OCI-LY7 (cell line): ENCODE measurements at regions not wholly inside any gene's neighbourhood (a gene's known extent, or its start where the extent isn't known, plus 50 kb on each side); places are given as distances from the start of the nearest gene placed in this dataset.

ENCODE experiments used
- BruUV-seq: library from RNA; stranded (reverse); fragments of 400-500 nt; replicated peaks from 2 replicates; lab custom pipeline; 2021; lab: Mats Ljungman, UMichigan
- CTCF ChIA-PET: fragments of 300-600 bp; sonication (Branson Sonifier 250); formaldehyde crosslinking; loops from one replicate; lab custom pipeline; 2022; ENCODE audit warnings: antibody characterized with exemption; ENCODE audit not compliant: unreplicated experiment; lab: Charles Lee
- POLR2A ChIA-PET: fragments of 300-600 bp; sonication (Branson Sonifier 250); formaldehyde crosslinking; loops from one replicate; lab custom pipeline; 2022; ENCODE audit warnings: antibody characterized with exemption; lab: Charles Lee
- DNase-seq: peaks from one replicate; pipeline ENCODE4 v3.0.0-alpha.2; 2015; ENCODE audit warnings: low spot score
- H2AFZ ChIP-seq: fragments of 200-600 bp; sonication (generic), shearing (Covaris generic); 2 replicates; pipeline ENCODE4 v1.6.1; 2014; ENCODE audit warnings: mild to moderate bottlenecking, antibody characterized with exemption, low read length, moderate library complexity
- H3K27ac ChIP-seq: fragments of 200-600 bp; sonication (generic); 2 replicates; pipeline ENCODE4 v1.5.1; 2014; ENCODE audit warnings: mixed run types, low read depth, mild to moderate bottlenecking, moderate library complexity, low read length, inconsistent platforms; ENCODE audit not compliant: poor library complexity, severe bottlenecking
- H3K36me3 ChIP-seq: fragments of 200-600 bp; sonication (generic); 2 replicates; pipeline ENCODE4 v1.6.1; 2014; ENCODE audit warnings: mild to moderate bottlenecking, antibody characterized with exemption, low read length, moderate library complexity, mixed read lengths; ENCODE audit not compliant: insufficient read depth
- H3K4me1 ChIP-seq: fragments of 200-600 bp; sonication (generic); 2 replicates; pipeline ENCODE4 v1.5.1; 2014; ENCODE audit warnings: mild to moderate bottlenecking, low read length; ENCODE audit not compliant: insufficient read depth, poor library complexity, severe bottlenecking
- H3K4me2 ChIP-seq: fragments of 200-600 bp; sonication (generic); 2 replicates; pipeline ENCODE4 v1.6.1; 2014; ENCODE audit warnings: mild to moderate bottlenecking, low read length
- H3K4me3 ChIP-seq: fragments of 200-600 bp; sonication (generic); 2 replicates; pipeline ENCODE4 v1.5.1; 2014; ENCODE audit warnings: mild to moderate bottlenecking, low read depth, low read length; ENCODE audit not compliant: poor library complexity, severe bottlenecking
- H3K79me2 ChIP-seq: fragments of 200-600 bp; sonication (generic); 2 replicates; pipeline ENCODE4 v1.6.1; 2016; ENCODE audit warnings: low read depth, mild to moderate bottlenecking, low read length, moderate library complexity, mixed read lengths; ENCODE audit not compliant: insufficient read depth
- H3K9me2 ChIP-seq: fragments of 200-600 bp; sonication (generic); 2 replicates; pipeline ENCODE4 v1.6.1; 2016; ENCODE audit warnings: mild to moderate bottlenecking, low read length, mixed read lengths; ENCODE audit not compliant: insufficient read depth
- H3K9me3 ChIP-seq: fragments of 200-600 bp; sonication (generic); 2 replicates; pipeline ENCODE4 v1.6.1; 2014; ENCODE audit warnings: mild to moderate bottlenecking, mixed run types, low read length, mixed read lengths
- H4K20me1 ChIP-seq: fragments of 200-600 bp; sonication (generic); 2 replicates; pipeline ENCODE4 v1.6.1; 2014; ENCODE audit warnings: mild to moderate bottlenecking, antibody characterized with exemption, low read length, moderate library complexity, mixed read lengths; ENCODE audit not compliant: insufficient read depth
- EZH2phosphoT487 ChIP-seq: fragments of 200-600 bp; sonication (generic); IDR thresholded peaks from 2 replicates; pipeline ENCODE4 v1.6.1; 2018; ENCODE audit warnings: low read depth, borderline replicate concordance, mild to moderate bottlenecking, mixed run types, antibody characterized with exemption, low read length, moderate library complexity, mixed read lengths
- intact Hi-C: fragments of 100-400 bp; cut with micrococcal nuclease; formaldehyde crosslinking; loops from one replicate; pipeline ENCODE4 v1.10.0; 2022; ENCODE audit not compliant: unreplicated experiment
- TF ChIP-seq, protein P1 (sequence below): fragments of 200-600 bp; sonication (generic); conservative IDR thresholded peaks from 2 replicates; pipeline ENCODE4 v1.5.1; 2014; ENCODE audit warnings: mild to moderate bottlenecking, antibody characterized with exemption, low read length, moderate library complexity, mixed read lengths

DNA sequence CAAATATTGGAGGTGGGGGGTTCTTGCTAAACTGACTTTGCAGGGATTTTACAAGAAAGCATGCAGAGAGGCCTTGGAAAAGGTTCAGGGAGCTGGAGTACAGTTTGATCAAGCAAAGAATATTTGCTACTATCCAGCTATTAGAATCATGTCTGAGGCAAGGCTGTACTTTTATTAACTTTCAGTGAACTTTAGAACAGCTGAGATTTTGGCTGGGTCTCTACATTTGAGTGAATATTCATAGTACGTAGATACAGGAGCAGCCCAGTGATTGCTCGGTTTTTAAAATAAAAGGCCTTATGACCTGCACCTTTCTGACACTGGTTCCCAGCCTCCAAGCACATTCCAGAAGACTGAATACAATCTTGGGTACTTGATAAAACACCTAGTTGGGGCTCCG, 496.8 kb upstream of the AKR1E2 start:
- Histone ChIP-seq H4K20me1 (no peaks in the 10 kb centered on the region), H3K9me3 (peaks cover 28% of the 10 kb centered on the region), H2AFZ (no peak overlapping the region), H3K79me2 (no peaks in the 10 kb centered on the region), H3K36me3 (no peaks in the 10 kb centered on the region), H3K4me2 (no peak overlapping the region), H3K4me3 (no peak overlapping the region), H3K27ac (no peak overlapping the region), H3K4me1 (no peaks in the 10 kb centered on the region), H3K9me2 (no peaks in the 10 kb centered on the region)
- BruUV-seq: no TSS peak
- intact Hi-C loops: no loop called here
- no peak for DNase-seq
- no peak for TF ChIP-seq EZH2phosphoT487
- TF ChIP-seq, protein P1, sequence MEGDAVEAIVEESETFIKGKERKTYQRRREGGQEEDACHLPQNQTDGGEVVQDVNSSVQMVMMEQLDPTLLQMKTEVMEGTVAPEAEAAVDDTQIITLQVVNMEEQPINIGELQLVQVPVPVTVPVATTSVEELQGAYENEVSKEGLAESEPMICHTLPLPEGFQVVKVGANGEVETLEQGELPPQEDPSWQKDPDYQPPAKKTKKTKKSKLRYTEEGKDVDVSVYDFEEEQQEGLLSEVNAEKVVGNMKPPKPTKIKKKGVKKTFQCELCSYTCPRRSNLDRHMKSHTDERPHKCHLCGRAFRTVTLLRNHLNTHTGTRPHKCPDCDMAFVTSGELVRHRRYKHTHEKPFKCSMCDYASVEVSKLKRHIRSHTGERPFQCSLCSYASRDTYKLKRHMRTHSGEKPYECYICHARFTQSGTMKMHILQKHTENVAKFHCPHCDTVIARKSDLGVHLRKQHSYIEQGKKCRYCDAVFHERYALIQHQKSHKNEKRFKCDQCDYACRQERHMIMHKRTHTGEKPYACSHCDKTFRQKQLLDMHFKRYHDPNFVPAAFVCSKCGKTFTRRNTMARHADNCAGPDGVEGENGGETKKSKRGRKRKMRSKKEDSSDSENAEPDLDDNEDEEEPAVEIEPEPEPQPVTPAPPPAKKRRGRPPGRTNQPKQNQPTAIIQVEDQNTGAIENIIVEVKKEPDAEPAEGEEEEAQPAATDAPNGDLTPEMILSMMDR: no peak
- POLR2A ChIA-PET: interaction anchor here (0.6 kb wide), 1 partner anchor 134 kb away, joined by 6 read pairs; no protein-coding TSS in a partner anchor
- CTCF ChIA-PET: no interaction called here

DNA sequence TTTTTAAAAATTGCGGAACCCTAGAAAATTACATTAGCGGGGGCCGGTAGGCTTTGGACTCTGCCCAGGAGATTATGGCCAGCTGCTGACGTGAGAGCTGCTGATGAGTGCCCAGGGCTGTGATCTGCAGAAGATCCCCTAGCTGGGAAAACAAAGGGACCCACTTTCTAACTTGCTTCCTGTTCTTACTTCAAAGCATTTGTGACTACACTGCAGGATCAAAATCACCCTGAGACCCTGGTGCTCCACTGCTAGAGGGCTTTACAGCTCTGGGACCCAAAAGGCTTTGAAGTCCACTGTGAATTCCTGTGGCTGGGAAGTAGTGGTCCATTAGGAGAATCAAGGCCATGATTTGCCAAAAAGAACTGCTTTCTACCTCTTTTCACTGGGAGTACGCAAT, 499.4 kb upstream of the AKR1E2 start:
- no peaks in the 10 kb centered on the region for H3K79me2 ChIP-seq
- H2AFZ ChIP-seq: no peak overlapping the region
- no peaks in the 10 kb centered on the region for H3K9me2 ChIP-seq
- H3K36me3 ChIP-seq: no peaks in the 10 kb centered on the region
- 0 out of 2 replicates have a peak, but pooled peaks cover 2% of the 10 kb centered on the region for H3K9me3 ChIP-seq
- intact Hi-C loops: no loop called here
- no peaks in the 10 kb centered on the region for H4K20me1 ChIP-seq
- POLR2A ChIA-PET: no interaction called here
- no peaks in the 10 kb centered on the region for H3K4me1 ChIP-seq
- no peak for DNase-seq
- H3K4me3 ChIP-seq: no peak overlapping the region
- CTCF ChIA-PET: no interaction called here
- no peak for TF ChIP-seq EZH2phosphoT487
- TF ChIP-seq, protein P1: no peak
- no peak overlapping the region for H3K4me2 ChIP-seq
- no TSS peak for BruUV-seq
- H3K27ac ChIP-seq: no peak overlapping the region

DNA sequence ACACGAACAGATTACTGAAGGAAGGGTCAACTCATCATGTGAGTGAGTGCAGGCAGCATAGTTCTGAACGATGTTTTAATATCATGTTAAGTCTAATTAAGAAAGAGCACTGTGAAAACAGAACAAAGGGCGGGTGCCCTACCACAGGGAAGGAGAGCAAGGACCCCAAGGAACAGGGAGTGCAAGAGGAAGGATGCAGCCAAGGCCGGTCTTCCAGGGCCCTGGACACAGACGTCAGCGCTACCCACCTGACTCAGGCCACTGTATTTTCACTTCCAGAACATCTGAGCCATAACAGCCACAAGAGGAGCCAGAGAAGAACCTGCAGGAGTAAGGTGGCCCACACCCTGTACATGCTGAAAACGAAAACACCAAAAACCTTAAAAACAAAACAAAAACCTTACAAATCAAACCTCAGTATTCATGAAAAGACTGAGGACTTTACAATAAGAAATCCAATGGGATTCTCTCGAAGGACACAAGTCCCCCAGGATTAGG, 506.1 kb upstream of the AKR1E2 start:
- H3K36me3 ChIP-seq: no peaks in the 10 kb centered on the region
- no peaks in the 10 kb centered on the region for H3K9me3 ChIP-seq
- ChIA-PET CTCF (no interaction called here), POLR2A (no interaction called here)
- H3K9me2 ChIP-seq: no peaks in the 10 kb centered on the region
- TF ChIP-seq, protein P1: no peak
- TF ChIP-seq EZH2phosphoT487: no peak
- no peak for DNase-seq
- no peaks in the 10 kb centered on the region for H3K4me1 ChIP-seq
- H3K4me3 ChIP-seq: no peak overlapping the region
- intact Hi-C loops: no loop called here
- BruUV-seq: no TSS peak
- H3K79me2 ChIP-seq: no peaks in the 10 kb centered on the region
- H4K20me1 ChIP-seq: no peaks in the 10 kb centered on the region
- no peak overlapping the region for H3K27ac ChIP-seq
- H3K4me2 ChIP-seq: no peak overlapping the region
- H2AFZ ChIP-seq: no peak overlapping the region
